Sigmoid colon (tissue), 4 donors: ENCODE measurements at regions not wholly inside any gene's neighbourhood (a gene's known extent, or its start where the extent isn't known, plus 50 kb on each side); places are given as distances from the start of the nearest gene placed in this dataset.
A peak's percentile ranks its signal among the peaks of the same experiment; 100 is the strongest.

Experiments
- POLR2A ChIP-seq, 2 donors: fragments of 450-650 bp; IDR thresholded peaks; one replicate each; pipeline ENCODE4 v1.6.1; 2016; ENCODE audit warnings: antibody characterized with exemption in 2 of 2, mild to moderate bottlenecking in 2 of 2, moderate library complexity in 2 of 2
- POLR2AphosphoS5 ChIP-seq, 4 donors: sonication (generic); formaldehyde crosslinking; IDR thresholded peaks; one replicate each; pipeline ENCODE4 v1.6.1; 2017; ENCODE audit warnings: antibody characterized with exemption in 4 of 4
- TF ChIP-seq, protein P1 (sequence below), 4 experiments: fragments of 450-650 bp in 3 of 4; fragments of 200-600 bp in 1 of 4; IDR thresholded peaks; one replicate each; pipeline ENCODE4 v1.5.1; 2016 to 2019; ENCODE audit warnings: antibody characterized with exemption in 4 of 4, mild to moderate bottlenecking in 3 of 4, moderate library complexity in 2 of 4

DNA sequence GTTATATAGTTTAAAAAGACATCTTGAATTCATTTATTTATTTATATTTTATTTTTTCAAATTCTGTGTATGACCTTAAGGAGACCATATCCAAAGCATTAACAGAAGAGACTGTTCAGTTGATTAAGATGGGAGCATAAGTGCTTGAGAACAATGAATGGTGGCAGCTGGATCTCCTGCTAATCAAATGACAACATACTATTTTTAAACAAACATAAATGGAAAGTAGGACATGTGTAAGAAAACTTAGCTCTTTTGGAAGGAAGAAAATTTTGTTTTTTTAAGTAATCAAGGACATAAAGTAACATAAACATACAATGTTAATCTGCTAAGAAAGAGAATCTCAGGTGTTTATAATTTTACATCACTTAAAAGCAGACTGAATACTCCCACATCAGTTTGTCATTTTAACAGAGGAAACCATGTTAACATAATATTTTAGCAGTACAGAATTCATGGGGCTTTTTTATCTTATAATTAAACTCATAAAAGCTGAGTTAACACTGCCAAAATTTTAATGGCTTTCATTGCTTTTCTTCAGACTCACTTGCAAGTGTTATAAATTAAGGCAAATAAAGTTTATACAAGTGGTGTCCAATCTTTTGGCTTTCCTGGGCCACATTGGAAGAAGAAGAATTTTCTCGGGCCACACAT lies 95.1 kb downstream of the MAD2L1 start:
- TF ChIP-seq, protein P1, sequence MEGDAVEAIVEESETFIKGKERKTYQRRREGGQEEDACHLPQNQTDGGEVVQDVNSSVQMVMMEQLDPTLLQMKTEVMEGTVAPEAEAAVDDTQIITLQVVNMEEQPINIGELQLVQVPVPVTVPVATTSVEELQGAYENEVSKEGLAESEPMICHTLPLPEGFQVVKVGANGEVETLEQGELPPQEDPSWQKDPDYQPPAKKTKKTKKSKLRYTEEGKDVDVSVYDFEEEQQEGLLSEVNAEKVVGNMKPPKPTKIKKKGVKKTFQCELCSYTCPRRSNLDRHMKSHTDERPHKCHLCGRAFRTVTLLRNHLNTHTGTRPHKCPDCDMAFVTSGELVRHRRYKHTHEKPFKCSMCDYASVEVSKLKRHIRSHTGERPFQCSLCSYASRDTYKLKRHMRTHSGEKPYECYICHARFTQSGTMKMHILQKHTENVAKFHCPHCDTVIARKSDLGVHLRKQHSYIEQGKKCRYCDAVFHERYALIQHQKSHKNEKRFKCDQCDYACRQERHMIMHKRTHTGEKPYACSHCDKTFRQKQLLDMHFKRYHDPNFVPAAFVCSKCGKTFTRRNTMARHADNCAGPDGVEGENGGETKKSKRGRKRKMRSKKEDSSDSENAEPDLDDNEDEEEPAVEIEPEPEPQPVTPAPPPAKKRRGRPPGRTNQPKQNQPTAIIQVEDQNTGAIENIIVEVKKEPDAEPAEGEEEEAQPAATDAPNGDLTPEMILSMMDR (IDR thresholded peaks at IDR 0.05), result no peak
- TF ChIP-seq POLR2A (IDR thresholded peaks at IDR 0.05), result no peak
- TF ChIP-seq POLR2AphosphoS5 (IDR thresholded peaks at IDR 0.05), result peak; percentile 40 to 61 (median 52)
